Stimulated activated CD4-positive, alpha-beta T cell treated with anti-CD3 and anti-CD28 coated beads, TNF-alpha, amount 100 ng/mL, for 48 hours (primary cell): ENCODE measurements at regions not wholly inside any gene's neighbourhood (a gene's known extent, or its start where the extent isn't known, plus 50 kb on each side); places are given as distances from the start of the nearest gene placed in this dataset.
"Not testable (repeated sequence)": the region's sequence is repeated elsewhere in the genome, so short reads cannot be mapped to it uniquely, and the experiment has no call there.

ENCODE experiments used
- DNase-seq, 3 donors: peaks; one replicate each; pipeline ENCODE4 v3.0.0-alpha.2; 2020; ENCODE audit warnings: low read depth in 3 of 3

GRCh38 chr6:158886346-158886977, 67.3 kb upstream of the EZR start:
- DNase-seq, result not testable (repeated sequence)

- not testable (repeated sequence) for DNase-seq
Observed at GRCh38 chr6:158881884-158882283, 62.7 kb upstream of the EZR start.

- DNase-seq, result not testable (repeated sequence)
Observed at GRCh38 chr6:158881276-158881675, 62.1 kb upstream of the EZR start.

GRCh38 chr6:158879180-158879579, 60.0 kb upstream of the EZR start:
- DNase-seq, result peak; percentile 37 to 67 (median 56)

- DNase-seq, result no peak
Observed at GRCh38 chr6:158877716-158878115, 58.5 kb upstream of the EZR start.

- no peak for DNase-seq
Observed at GRCh38 chr6:158876886-158877285, 57.7 kb upstream of the EZR start.

- DNase-seq, result no peak
Observed at GRCh38 chr6:158870649-158870957, 51.4 kb upstream of the EZR start.

GRCh38 chr6:158869826-158870648, 50.9 kb upstream of the EZR start:
- DNase-seq, result peak in 2 of 3 donors; percentile 88 to 92

- DNase-seq, result peak in 1 of 3 donors; percentile 94
Observed at GRCh38 chr6:158868890-158869825, 50.0 kb upstream of the EZR start.
